GM04503 (cell line): ENCODE measurements at regions not wholly inside any gene's neighbourhood (a gene's known extent, or its start where the extent isn't known, plus 50 kb on each side); places are given as distances from the start of the nearest gene placed in this dataset.
"Not testable (repeated sequence)": the region's sequence is repeated elsewhere in the genome, so short reads cannot be mapped to it uniquely, and the experiment has no call there.

Source experiments
- DNase-seq: peaks from one replicate; pipeline ENCODE4 v3.0.0-alpha.2; 2012; ENCODE audit warnings: low read depth

GRCh38 chr4:152193059-152193458, 342.8 kb downstream of the FBXW7 start:
- DNase-seq, result peak; percentile 11

- no peak for DNase-seq
Observed at GRCh38 chr4:152190907-152191306, 345.0 kb downstream of the FBXW7 start.

- DNase-seq, result no peak
Observed at GRCh38 chr4:152189451-152190179, 346.3 kb downstream of the FBXW7 start.

GRCh38 chr4:152188801-152189200, 347.1 kb downstream of the FBXW7 start:
- no peak for DNase-seq

- no peak for DNase-seq
Observed at GRCh38 chr4:152187693-152188092, 348.2 kb downstream of the FBXW7 start.

GRCh38 chr4:152185786-152186550, 349.9 kb downstream of the FBXW7 start:
- DNase-seq, result no peak

- no peak for DNase-seq
Observed at GRCh38 chr4:152181150-152181549, 354.7 kb downstream of the FBXW7 start.

- no peak for DNase-seq
Observed at GRCh38 chr4:152180369-152180768, 355.5 kb downstream of the FBXW7 start.

- not testable (repeated sequence) for DNase-seq
Observed at GRCh38 chr4:152177538-152177937, 358.4 kb downstream of the FBXW7 start.

GRCh38 chr4:152176627-152177214, 359.2 kb downstream of the FBXW7 start:
- no peak for DNase-seq

GRCh38 chr4:152175586-152175985, 360.3 kb downstream of the FBXW7 start:
- no peak for DNase-seq

- DNase-seq, result no peak
Observed at GRCh38 chr4:152172146-152172545, 363.7 kb downstream of the FBXW7 start.

GRCh38 chr4:152171556-152171955, 364.3 kb downstream of the FBXW7 start:
- DNase-seq, result no peak

- no peak for DNase-seq
Observed at GRCh38 chr4:152169683-152170082, 366.2 kb downstream of the FBXW7 start.

- no peak for DNase-seq
Observed at GRCh38 chr4:152168987-152169616, 366.8 kb downstream of the FBXW7 start.

GRCh38 chr4:152166567-152166966, 369.3 kb downstream of the FBXW7 start:
- DNase-seq, result no peak

- DNase-seq, result no peak
Observed at GRCh38 chr4:152165846-152166245, 370.0 kb downstream of the FBXW7 start.

- no peak for DNase-seq
Observed at GRCh38 chr4:152165146-152165545, 370.7 kb downstream of the FBXW7 start.

GRCh38 chr4:152164561-152164960, 371.3 kb downstream of the FBXW7 start:
- no peak for DNase-seq

- no peak for DNase-seq
Observed at GRCh38 chr4:152162331-152162697, 373.6 kb downstream of the FBXW7 start.

- no peak for DNase-seq
Observed at GRCh38 chr4:152161676-152162330, 374.1 kb downstream of the FBXW7 start.

GRCh38 chr4:152160225-152160800, 375.6 kb downstream of the FBXW7 start:
- DNase-seq, result no peak
